Cardiac fibroblast (primary cell): ENCODE measurements at regions not wholly inside any gene's neighbourhood (a gene's known extent, or its start where the extent isn't known, plus 50 kb on each side); places are given as distances from the start of the nearest gene placed in this dataset.
A peak's percentile ranks its signal among the peaks of the same experiment; 100 is the strongest.

ENCODE experiments used
- DNase-seq, 2 donors: peaks; one replicate each; pipeline versions ENCODE4 v3.0.0 to v3.0.0-alpha.2; 2010; ENCODE audit warnings: low read depth in 2 of 2
- H3K4me3 ChIP-seq, 2 donors: replicated peaks in 1 of 2; 1 replicate in 1 of 2; 2 replicates in 1 of 2; pipeline ENCODE4 v1.5.1; 2011; ENCODE audit warnings: low read depth in 2 of 2, low read length in 2 of 2, mild to moderate bottlenecking in 2 of 2, moderate library complexity in 1 of 2
- CTCF ChIP-seq: IDR thresholded peaks from one replicate; pipeline ENCODE4 v1.5.1; 2011; ENCODE audit warnings: low read depth, mild to moderate bottlenecking, low read length, inconsistent platforms

GRCh38 chr2:217673627-217674026 is 329.2 kb downstream of the TNS1 start:
- no peak for TF ChIP-seq CTCF

DNA sequence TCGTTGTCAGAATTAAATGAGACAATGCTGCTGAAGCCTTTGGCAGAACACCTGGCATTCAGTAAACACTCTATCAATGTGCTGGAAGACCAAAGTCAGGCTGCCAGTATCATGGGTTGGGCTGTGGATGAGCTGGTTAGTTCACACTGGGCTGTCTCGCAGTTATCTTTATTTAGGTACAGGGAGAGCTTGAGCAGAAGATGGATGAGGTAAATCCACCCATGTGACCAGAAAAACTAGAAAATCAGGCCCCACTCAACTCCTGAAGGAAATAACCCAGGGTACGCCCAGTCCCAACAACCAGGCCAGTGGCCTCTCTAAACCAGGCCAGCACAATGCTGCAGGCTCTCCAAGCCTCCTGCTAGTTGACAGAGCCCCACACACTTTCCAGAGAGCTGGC is 330.3 kb downstream of the TNS1 start:
- DNase-seq = no peak
- no peak for TF ChIP-seq CTCF
- H3K4me3 ChIP-seq = no peak overlapping the region

More at GRCh38 chr2:217673627-217674026, 329.2 kb downstream of the TNS1 start:
- no peak overlapping the region for H3K4me3 ChIP-seq
- no peak for DNase-seq

DNA sequence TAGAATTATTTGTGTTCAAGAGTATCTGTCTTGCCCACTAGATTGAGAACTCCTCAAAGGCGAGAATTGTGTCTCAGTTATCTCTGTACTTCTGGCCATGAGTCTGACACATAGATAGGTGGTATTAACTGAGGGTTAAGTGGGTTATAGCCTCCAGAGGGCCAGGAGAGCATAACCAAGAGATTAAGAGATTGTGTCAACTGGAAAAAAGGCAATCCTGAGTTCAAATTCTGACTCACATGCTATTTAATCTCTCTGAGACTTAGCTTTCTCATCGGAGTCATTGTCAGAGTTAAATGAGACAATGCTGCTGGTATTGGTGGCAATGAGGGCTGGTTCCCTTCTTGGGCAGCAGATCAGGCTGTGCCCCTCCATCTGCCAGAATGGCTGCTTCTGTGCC is 330.9 kb downstream of the TNS1 start:
- DNase-seq = no peak
- no peak overlapping the region for H3K4me3 ChIP-seq
- TF ChIP-seq CTCF = no peak

DNA sequence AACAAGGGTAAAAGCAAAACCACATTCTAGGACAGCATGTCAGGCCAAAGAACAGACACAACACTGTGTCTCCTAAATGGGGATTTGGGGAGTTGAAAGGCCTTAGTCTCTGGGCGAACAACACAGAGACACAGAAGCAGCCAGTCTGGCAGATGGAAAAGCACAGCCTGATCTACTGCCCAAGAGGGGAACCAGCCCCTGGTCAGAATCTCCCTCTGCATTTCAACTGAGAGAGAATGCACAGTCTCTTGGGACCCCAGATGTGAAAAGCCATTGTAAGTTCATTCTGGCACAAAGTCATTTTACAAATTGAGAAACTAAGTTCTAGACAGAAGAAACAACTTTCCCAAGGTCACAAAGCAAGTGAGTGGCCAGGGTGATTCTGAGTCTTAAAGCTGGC is 331.7 kb downstream of the TNS1 start:
- TF ChIP-seq CTCF = no peak
- no peak for DNase-seq
- H3K4me3 ChIP-seq = no peak overlapping the region

GRCh38 chr2:217669831-217670230 is 333.0 kb downstream of the TNS1 start:
- H3K4me3 ChIP-seq = no peak overlapping the region
- peak in 1 of 2 donors; percentile 18 for DNase-seq
- TF ChIP-seq CTCF = no peak

GRCh38 chr2:217667512-217667911 is 335.3 kb downstream of the TNS1 start:
- no peak overlapping the region for H3K4me3 ChIP-seq
- TF ChIP-seq CTCF = no peak
- no peak for DNase-seq

GRCh38 chr2:217667035-217667434 is 335.8 kb downstream of the TNS1 start:
- no peak for DNase-seq
- no peak for TF ChIP-seq CTCF
- H3K4me3 ChIP-seq = no peak overlapping the region
